ENCODE measurements at regions not wholly inside any gene's neighbourhood (a gene's known extent, or its start where the extent isn't known, plus 50 kb on each side); places are given as distances from the start of the nearest gene placed in this dataset.

DNA sequence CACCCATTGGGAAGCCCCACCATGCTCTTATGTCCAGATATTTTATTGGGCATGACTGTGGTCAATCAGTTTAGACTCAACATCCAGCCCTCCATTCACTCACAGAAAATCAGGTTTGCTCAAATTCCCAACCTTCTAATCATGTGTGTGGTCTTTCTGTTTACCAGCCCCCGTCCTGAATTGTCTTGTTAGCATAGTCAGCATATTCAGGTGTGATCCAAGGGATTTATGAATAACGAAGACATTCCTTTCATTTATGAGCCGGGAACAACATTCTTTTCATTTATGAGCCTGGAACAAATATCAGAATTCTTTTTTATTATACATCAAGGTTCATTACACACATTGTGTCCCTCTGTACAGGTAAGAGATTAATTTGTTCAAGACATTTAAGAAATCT, 376.3 kb upstream of the POM121L12 start:
- Mint-ChIP-seq H3K27ac (ENCODE audit: unreplicated experiment) (no peak overlapping the region), H3K9me3 (ENCODE audit: unreplicated experiment) (no peaks in the 10 kb centered on the region), H3K4me1 (ENCODE audit: low read depth, unreplicated experiment) (no peaks in the 10 kb centered on the region), H3K36me3 (ENCODE audit: unreplicated experiment) (no peaks in the 10 kb centered on the region), H3K27me3 (ENCODE audit: unreplicated experiment) (no peaks in the 10 kb centered on the region), H3K4me3 (ENCODE audit: unreplicated experiment) (no peak overlapping the region)
- no peak for TF ChIP-seq CTCF (IDR thresholded peaks at IDR 0.05; ENCODE audit: partially characterized antibody, unreplicated experiment)
- no peak for DNase-seq

GRCh38 chr7:52656098-52656497, 379.3 kb upstream of the POM121L12 start:
- Mint-ChIP-seq H3K27ac (ENCODE audit: unreplicated experiment) (no peak overlapping the region), H3K36me3 (ENCODE audit: unreplicated experiment) (no peaks in the 10 kb centered on the region), H3K27me3 (ENCODE audit: unreplicated experiment) (no peaks in the 10 kb centered on the region), H3K4me3 (ENCODE audit: unreplicated experiment) (no peak overlapping the region), H3K9me3 (ENCODE audit: unreplicated experiment) (no peaks in the 10 kb centered on the region), H3K4me1 (ENCODE audit: low read depth, unreplicated experiment) (no peaks in the 10 kb centered on the region)
- no peak for TF ChIP-seq CTCF (IDR thresholded peaks at IDR 0.05; ENCODE audit: partially characterized antibody, unreplicated experiment)
- no peak for DNase-seq

DNA sequence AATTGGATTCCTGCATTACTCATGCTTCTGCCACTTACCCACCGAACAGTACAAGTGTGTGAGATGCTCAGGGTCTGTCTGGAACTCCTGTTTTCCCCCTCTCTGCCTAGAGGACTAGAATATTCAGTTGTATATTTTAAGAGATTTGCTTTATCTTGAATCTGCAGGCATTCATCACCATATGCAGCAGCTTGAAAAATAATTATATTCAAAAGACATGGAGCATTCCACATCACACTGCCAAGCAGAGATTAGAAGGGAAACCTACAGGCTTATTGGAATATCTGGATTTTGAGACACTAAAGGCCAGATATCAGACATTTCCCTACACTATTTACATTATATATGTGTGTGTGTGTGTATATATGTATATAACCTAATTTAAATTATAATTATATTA, 382.8 kb upstream of the POM121L12 start:
- no peaks in the 10 kb centered on the region for H3K4me1 Mint-ChIP-seq (ENCODE audit: low read depth, unreplicated experiment)
- no peaks in the 10 kb centered on the region for H3K27me3 Mint-ChIP-seq (ENCODE audit: unreplicated experiment)
- H3K4me3 Mint-ChIP-seq (ENCODE audit: unreplicated experiment): no peak overlapping the region
- no peak for DNase-seq
- no peaks in the 10 kb centered on the region for H3K36me3 Mint-ChIP-seq (ENCODE audit: unreplicated experiment)
- H3K27ac Mint-ChIP-seq (ENCODE audit: unreplicated experiment): no peak overlapping the region
- H3K9me3 Mint-ChIP-seq (ENCODE audit: unreplicated experiment): no peaks in the 10 kb centered on the region
- TF ChIP-seq CTCF (IDR thresholded peaks at IDR 0.05; ENCODE audit: partially characterized antibody, unreplicated experiment): no peak

- no peaks in the 10 kb centered on the region for H3K27me3 Mint-ChIP-seq (ENCODE audit: unreplicated experiment)
- H3K9me3 Mint-ChIP-seq (ENCODE audit: unreplicated experiment): no peaks in the 10 kb centered on the region
- no peak for DNase-seq
- H3K36me3 Mint-ChIP-seq (ENCODE audit: unreplicated experiment): no peaks in the 10 kb centered on the region
- no peak for TF ChIP-seq CTCF (IDR thresholded peaks at IDR 0.05; ENCODE audit: partially characterized antibody, unreplicated experiment)
- H3K4me3 Mint-ChIP-seq (ENCODE audit: unreplicated experiment): no peak overlapping the region
- H3K27ac Mint-ChIP-seq (ENCODE audit: unreplicated experiment): no peak overlapping the region
- H3K4me1 Mint-ChIP-seq (ENCODE audit: low read depth, unreplicated experiment): no peaks in the 10 kb centered on the region
These were observed 386.6 kb upstream of the POM121L12 start for GRCh38 chr7:52648872-52649271.

DNA sequence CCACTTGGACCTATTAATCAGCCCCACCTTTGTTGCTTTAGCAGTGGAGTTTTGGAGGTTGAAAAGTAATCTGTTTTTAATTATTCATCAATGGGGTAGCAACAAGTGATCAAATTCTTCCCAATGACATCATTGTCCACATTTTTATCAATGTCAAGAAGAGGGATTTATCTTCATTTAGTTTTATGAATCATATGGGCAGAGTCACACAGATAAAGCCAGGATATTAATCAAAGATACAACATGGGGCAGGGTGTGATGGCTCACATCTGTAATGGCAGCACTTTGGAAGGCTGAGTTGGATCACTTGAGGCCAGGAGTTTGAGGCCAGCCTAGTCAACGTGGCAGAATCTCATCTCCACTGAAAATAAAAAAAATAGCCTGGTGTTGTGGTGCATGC, 388.4 kb upstream of the POM121L12 start:
- no peaks in the 10 kb centered on the region for H3K4me1 Mint-ChIP-seq (ENCODE audit: low read depth, unreplicated experiment)
- no peak for TF ChIP-seq CTCF (IDR thresholded peaks at IDR 0.05; ENCODE audit: partially characterized antibody, unreplicated experiment)
- no peak for DNase-seq
- no peak overlapping the region for H3K4me3 Mint-ChIP-seq (ENCODE audit: unreplicated experiment)
- H3K9me3 Mint-ChIP-seq (ENCODE audit: unreplicated experiment): no peaks in the 10 kb centered on the region
- no peaks in the 10 kb centered on the region for H3K36me3 Mint-ChIP-seq (ENCODE audit: unreplicated experiment)
- no peak overlapping the region for H3K27ac Mint-ChIP-seq (ENCODE audit: unreplicated experiment)
- no peaks in the 10 kb centered on the region for H3K27me3 Mint-ChIP-seq (ENCODE audit: unreplicated experiment)
